GM12801 (cell line): ENCODE measurements at regions not wholly inside any gene's neighbourhood (a gene's known extent, or its start where the extent isn't known, plus 50 kb on each side); places are given as distances from the start of the nearest gene placed in this dataset.

Experiments
- TF ChIP-seq, protein P1 (sequence below): IDR thresholded peaks from one replicate; pipeline ENCODE4 v1.5.1; 2011; ENCODE audit warnings: control low read depth; ENCODE audit not compliant: insufficient read length; ENCODE audit errors: extremely low read depth

DNA sequence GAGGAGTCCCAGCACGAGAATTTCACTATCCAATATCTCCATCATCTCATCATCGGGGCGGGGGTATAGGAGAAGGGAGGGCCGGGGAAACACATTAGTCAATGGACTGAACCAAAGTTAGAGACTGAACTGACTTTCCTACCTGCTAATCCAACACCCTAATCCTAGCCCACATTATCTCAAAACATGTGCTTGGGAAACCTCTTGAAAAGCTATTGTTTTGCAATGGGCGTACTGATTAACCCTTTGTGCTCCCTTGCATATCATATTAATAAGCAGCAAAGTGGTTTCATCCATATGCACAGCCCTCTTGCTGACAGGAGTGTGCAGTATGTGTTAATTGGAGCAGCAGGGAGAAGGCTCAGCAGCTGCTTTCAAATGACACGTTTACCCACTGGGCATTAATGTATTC lies 125.7 kb upstream of the GRIP1 start:
- TF ChIP-seq, protein P1, sequence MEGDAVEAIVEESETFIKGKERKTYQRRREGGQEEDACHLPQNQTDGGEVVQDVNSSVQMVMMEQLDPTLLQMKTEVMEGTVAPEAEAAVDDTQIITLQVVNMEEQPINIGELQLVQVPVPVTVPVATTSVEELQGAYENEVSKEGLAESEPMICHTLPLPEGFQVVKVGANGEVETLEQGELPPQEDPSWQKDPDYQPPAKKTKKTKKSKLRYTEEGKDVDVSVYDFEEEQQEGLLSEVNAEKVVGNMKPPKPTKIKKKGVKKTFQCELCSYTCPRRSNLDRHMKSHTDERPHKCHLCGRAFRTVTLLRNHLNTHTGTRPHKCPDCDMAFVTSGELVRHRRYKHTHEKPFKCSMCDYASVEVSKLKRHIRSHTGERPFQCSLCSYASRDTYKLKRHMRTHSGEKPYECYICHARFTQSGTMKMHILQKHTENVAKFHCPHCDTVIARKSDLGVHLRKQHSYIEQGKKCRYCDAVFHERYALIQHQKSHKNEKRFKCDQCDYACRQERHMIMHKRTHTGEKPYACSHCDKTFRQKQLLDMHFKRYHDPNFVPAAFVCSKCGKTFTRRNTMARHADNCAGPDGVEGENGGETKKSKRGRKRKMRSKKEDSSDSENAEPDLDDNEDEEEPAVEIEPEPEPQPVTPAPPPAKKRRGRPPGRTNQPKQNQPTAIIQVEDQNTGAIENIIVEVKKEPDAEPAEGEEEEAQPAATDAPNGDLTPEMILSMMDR = no peak

DNA sequence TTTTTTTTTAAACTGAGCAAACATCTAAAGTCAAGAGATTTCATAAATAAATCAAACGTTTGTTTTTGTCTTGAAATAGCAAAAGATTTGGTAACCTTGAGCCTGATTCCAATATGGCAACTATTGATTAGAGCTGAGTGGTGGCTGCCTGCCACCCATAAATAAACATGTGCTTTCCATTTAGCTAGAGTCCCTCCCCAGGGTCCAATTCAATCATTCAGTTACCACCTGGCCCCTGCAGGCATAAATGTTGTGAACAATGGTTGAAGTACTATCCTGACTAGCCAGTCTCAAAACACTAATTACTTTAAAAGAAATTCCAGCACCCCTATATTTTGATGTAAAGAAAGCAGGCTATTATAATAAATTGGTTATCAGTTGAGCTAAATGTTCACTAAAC lies 129.7 kb upstream of the GRIP1 start:
- TF ChIP-seq, protein P1 = no peak

DNA sequence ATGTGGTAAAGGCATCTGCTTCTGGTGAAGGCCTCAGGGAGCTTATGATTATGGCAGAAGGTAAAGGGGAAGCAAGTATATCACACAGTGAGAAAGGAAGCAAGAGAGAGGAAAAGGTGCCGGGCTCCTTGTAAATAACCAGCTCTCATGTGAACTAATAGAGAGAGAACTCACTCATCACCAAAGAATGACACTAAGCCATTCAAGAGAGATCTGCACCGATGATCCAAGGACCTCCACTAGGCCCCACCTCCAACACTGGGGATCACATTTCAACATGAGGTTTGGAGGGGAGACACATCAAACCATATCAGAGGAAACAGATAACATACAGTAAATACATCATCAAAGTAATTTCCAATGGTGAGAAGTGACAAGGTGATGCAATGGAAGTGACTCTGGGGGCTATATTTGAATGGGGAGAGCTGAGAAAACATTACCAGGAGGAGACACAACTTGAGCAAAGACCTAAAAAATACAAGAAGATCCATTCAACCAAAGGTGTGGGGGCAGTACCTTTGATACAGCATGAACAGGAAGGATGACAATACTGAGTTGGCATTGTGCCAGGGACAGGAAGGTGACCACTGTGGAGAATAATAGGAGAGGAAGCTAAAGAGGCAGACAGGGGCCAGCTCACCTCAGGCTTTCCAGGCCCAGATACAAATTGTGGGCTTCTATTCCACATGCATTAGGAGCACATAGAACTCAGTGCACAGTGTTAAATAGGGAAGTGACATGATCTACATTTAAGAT lies 134.4 kb upstream of the GRIP1 start:
- TF ChIP-seq, protein P1 = no peak

DNA sequence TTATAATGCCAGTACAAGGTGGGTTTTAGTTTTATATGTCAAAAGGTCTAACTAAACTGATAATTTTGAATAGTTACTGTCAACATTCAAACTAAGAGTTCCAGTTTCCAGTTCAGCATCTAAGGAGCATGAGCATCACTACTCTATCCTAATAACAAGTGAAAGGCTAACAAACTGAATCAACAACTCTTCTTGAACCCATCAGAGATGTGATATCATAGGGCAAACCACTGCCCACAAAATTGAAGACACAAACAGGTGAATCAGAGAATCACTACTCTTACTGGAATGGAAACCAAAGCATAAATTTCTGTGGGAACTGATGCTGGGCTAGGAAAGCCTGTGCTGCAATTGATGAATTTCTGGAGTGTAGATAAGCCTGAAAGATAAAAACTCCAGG lies 140.7 kb upstream of the GRIP1 start:
- TF ChIP-seq, protein P1 = no peak

DNA sequence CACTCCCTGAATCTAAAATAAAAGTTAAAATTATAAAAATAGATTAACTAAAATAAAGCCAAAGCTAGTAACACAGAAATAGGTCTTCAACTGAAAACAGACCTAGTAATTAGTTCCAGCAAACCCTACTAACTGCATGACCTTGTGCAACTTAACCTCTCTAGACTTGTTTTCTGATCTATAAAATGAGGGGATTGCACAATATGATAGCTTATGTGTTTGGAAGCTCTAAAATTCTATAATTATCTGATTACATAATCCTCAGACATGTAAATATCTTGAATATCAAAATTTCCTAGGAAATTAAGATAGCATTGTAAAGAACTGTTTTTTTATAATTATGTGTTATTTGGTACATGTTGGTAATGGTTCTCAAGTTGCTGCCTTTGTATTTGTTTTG lies 144.1 kb upstream of the GRIP1 start:
- TF ChIP-seq, protein P1 = no peak

DNA sequence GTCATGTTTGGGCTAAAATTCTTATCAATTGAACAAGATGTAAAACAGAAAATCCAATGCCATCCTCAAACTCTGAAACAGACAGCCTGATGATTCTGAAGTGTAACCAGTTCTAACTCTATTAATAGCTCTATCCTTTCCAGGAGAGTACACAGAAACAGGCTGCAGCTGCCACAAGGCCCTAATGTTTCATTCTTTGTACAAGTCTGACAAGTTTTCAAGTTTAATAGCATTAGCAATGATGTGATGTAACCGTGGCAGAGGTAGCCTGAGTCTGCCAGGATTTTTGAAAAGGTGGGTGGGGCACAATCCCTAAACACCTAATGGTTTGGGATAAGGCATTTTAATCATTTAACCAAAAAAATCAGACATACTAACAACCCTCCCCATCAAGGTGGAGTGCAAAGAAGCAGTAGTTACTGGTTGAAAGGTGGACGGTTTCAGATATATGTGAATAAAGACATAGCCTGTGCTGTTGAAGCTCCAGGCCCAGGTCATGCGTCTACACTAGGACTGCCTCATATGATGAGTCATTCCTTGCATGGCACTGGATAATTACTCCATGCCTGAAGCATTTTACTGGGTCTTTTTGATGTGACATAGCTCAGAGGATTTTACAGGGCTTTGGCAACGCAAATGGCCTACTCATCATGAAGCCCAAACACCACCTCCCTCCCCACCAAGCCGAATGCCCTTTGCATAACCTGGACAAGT lies 145.1 kb upstream of the GRIP1 start:
- TF ChIP-seq, protein P1 = no peak

DNA sequence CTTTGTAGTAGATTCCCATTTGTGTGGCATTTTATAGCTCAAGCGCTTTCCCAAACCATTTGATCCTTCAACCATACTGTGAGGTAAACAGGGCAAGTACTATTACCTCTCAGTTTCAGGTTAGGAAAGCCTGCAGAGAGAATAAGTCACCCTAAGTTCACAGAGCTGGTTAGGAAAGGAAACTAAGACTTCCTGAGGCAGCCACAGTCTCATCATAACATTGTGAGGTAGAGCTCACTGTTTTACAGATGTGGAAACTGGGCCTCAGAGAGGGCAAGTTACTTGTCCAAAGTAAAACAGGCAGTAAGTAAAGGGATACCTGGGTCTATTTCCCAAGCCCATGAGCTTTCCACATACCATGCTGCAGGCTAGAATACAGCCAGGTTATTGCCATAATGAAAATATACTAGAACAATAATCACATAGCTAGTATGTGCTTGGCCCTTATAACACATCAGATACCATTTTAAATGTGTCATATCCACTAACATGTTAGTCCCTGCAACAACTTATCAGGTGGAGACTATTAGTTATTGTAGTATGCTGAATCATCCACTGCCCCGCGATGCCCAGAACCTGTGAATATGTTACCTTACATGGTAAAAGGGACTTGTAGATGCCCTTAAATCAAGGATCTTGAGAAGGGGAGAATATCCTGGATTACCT lies 150.9 kb upstream of the GRIP1 start:
- TF ChIP-seq, protein P1 = no peak
